Peyer's patch (tissue), 4 donors: ENCODE measurements at regions not wholly inside any gene's neighbourhood (a gene's known extent, or its start where the extent isn't known, plus 50 kb on each side); places are given as distances from the start of the nearest gene placed in this dataset.

Source experiments
- DNase-seq, 3 donors: peaks; one replicate each; pipeline ENCODE4 v3.0.0-alpha.2; 2017 to 2019
- H3K27ac ChIP-seq, 4 donors: fragments of 200-600 bp; sonication (generic); one replicate each; pipeline ENCODE4 v1.5.1; 2016 to 2019
- H3K27me3 ChIP-seq, 2 donors: fragments of 200-600 bp; sonication (generic); one replicate each; pipeline ENCODE4 v1.5.1; 2019
- H3K36me3 ChIP-seq, 3 donors: fragments of 200-600 bp; sonication (generic); one replicate each; pipeline ENCODE4 v1.5.1; 2016 to 2019
- H3K4me1 ChIP-seq, 4 donors: fragments of 200-600 bp; sonication (generic); one replicate each; pipeline ENCODE4 v1.5.1; 2016 to 2019
- H3K4me3 ChIP-seq, 4 donors: fragments of 200-600 bp; sonication (generic); 1 replicate in 3 of 4; 2 replicates in 1 of 4; pipeline ENCODE4 v1.5.1; 2016 to 2019; ENCODE audit warnings: mild to moderate bottlenecking in 1 of 4
- H3K9me3 ChIP-seq, 4 donors: fragments of 200-600 bp; sonication (generic); one replicate each; pipeline ENCODE4 v1.5.1; 2016 to 2019; ENCODE audit warnings: mild to moderate bottlenecking in 1 of 4
- POLR2A ChIP-seq, 2 donors: fragments of 450-650 bp; IDR thresholded peaks; one replicate each; pipeline ENCODE4 v1.5.1; 2017; ENCODE audit warnings: antibody characterized with exemption in 2 of 2, mild to moderate bottlenecking in 2 of 2, moderate library complexity in 2 of 2
- TF ChIP-seq, protein P1 (sequence below), 6 experiments: fragments of 450-650 bp in 4 of 6; fragments of 200-600 bp in 2 of 6; sonication (generic) in 1 of 6; IDR thresholded peaks; one replicate each; pipeline ENCODE4 v1.5.1; 2017 to 2019; ENCODE audit warnings: antibody characterized with exemption in 6 of 6, mild to moderate bottlenecking in 3 of 6, moderate library complexity in 1 of 6

DNA sequence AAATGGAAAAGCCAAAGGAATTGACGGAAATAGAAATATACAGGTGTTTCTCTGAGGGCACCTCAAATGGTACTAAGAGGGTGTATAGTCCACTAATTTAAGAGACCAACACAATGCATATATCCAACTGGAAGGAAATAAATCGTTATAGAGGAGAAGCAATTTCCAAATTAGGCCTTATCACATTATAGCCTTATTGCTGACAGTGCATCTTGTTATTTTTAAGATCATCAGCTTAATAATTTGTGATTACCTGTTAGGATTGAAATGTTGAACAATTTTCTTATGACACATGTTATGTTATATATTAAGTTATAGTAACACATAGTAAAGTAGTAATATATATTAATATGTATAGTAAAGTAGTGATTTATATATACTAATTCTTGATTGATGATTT, 915.7 kb upstream of the PCDH9 start:
- H3K4me1 ChIP-seq = no peaks in the 10 kb centered on the region
- DNase-seq = no peak
- H3K27me3 ChIP-seq = no peaks in the 10 kb centered on the region
- H3K27ac ChIP-seq = no peak overlapping the region
- no peak overlapping the region for H3K4me3 ChIP-seq
- no peaks in the 10 kb centered on the region for H3K36me3 ChIP-seq
- H3K9me3 ChIP-seq = no peaks in the 10 kb centered on the region
- no peak for TF ChIP-seq POLR2A (IDR thresholded peaks at IDR 0.05)
- TF ChIP-seq, protein P1, sequence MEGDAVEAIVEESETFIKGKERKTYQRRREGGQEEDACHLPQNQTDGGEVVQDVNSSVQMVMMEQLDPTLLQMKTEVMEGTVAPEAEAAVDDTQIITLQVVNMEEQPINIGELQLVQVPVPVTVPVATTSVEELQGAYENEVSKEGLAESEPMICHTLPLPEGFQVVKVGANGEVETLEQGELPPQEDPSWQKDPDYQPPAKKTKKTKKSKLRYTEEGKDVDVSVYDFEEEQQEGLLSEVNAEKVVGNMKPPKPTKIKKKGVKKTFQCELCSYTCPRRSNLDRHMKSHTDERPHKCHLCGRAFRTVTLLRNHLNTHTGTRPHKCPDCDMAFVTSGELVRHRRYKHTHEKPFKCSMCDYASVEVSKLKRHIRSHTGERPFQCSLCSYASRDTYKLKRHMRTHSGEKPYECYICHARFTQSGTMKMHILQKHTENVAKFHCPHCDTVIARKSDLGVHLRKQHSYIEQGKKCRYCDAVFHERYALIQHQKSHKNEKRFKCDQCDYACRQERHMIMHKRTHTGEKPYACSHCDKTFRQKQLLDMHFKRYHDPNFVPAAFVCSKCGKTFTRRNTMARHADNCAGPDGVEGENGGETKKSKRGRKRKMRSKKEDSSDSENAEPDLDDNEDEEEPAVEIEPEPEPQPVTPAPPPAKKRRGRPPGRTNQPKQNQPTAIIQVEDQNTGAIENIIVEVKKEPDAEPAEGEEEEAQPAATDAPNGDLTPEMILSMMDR (IDR thresholded peaks at IDR 0.05) = no peak

DNA sequence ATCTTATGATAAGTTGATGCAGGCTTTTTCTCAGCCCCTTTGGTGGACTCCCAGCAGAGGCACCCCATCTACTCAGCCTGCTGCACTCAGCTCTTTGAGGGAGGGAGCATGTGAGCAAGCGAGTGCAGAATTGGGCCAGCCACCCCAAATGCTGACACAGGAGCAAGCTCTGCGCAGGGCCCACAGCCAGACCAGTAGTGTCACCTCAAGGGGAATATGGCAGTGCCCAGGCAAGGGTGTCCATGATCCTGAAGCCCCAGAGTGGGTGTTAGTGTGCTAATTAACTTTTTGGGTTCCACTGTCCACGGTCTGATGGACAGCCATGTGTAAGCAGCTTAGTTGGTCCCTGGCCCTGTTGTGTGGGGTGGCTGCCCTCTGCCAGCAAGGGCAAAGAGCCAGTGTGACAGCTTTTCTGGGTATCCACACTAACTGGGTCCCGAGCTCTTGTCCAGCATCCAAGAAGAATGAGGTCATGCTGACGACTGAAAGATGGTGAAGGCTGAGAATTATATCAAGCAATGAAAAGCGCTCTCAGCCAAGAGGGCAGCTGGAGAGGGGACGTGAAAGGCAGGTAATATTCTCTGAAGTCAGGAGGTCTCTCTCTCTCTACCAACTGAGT, 898.3 kb upstream of the PCDH9 start:
- Histone ChIP-seq H3K4me3 (no peak overlapping the region), H3K27ac (no peak overlapping the region), H3K27me3 (no peaks in the 10 kb centered on the region), H3K9me3 (no peaks in the 10 kb centered on the region), H3K36me3 (no peaks in the 10 kb centered on the region), H3K4me1 (no peaks in the 10 kb centered on the region)
- DNase-seq = no peak
- TF ChIP-seq, protein P1 (IDR thresholded peaks at IDR 0.05) = no peak
- TF ChIP-seq POLR2A (IDR thresholded peaks at IDR 0.05) = no peak

GRCh38 chr13:68125087-68125480, 894.9 kb upstream of the PCDH9 start:
- no peak overlapping the region for H3K27ac ChIP-seq
- no peaks in the 10 kb centered on the region for H3K36me3 ChIP-seq
- DNase-seq = no peak
- peaks cover 0 to under 1% (median 0%) of the 10 kb centered on the region in 4 donors for H3K9me3 ChIP-seq
- no peaks in the 10 kb centered on the region for H3K4me1 ChIP-seq
- H3K27me3 ChIP-seq = no peaks in the 10 kb centered on the region
- no peak for TF ChIP-seq POLR2A (IDR thresholded peaks at IDR 0.05)
- TF ChIP-seq, protein P1 (IDR thresholded peaks at IDR 0.05) = no peak
- no peak overlapping the region for H3K4me3 ChIP-seq

DNA sequence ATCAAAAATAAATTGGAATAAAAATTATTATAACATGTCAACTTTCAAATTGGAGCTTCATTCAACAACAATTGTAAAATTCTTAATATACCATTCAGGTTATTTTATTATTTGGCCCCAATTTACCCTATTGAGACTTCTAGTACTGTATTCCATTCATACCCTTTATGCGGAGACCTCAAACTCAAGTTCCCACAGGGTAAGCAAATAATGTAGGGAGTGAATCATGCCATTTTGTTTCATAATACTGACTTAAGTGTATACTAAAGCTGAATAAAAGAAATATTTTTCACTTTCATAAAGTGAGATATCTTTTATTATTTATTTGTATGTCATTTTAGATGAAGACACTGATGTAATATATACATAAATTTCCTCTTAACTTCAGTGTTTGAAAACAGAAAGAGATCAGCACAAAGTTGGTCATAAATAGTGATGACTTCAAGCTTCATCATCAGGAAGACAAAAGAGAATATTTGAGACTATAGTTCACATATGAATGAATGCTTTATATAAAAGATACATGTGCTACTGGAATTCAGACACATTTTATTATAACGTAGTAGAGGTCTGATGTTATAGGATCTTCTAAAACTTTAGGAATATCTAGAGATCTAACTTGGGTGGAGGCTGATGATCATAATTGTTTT, 894.4 kb upstream of the PCDH9 start:
- Histone ChIP-seq H3K27ac (no peak overlapping the region), H3K4me3 (no peak overlapping the region), H3K9me3 (peaks cover 0 to 3% (median 0%) of the 10 kb centered on the region in 4 donors), H3K4me1 (no peaks in the 10 kb centered on the region), H3K27me3 (no peaks in the 10 kb centered on the region), H3K36me3 (no peaks in the 10 kb centered on the region)
- TF ChIP-seq, protein P1 (IDR thresholded peaks at IDR 0.05) = no peak
- no peak for TF ChIP-seq POLR2A (IDR thresholded peaks at IDR 0.05)
- DNase-seq = no peak

DNA sequence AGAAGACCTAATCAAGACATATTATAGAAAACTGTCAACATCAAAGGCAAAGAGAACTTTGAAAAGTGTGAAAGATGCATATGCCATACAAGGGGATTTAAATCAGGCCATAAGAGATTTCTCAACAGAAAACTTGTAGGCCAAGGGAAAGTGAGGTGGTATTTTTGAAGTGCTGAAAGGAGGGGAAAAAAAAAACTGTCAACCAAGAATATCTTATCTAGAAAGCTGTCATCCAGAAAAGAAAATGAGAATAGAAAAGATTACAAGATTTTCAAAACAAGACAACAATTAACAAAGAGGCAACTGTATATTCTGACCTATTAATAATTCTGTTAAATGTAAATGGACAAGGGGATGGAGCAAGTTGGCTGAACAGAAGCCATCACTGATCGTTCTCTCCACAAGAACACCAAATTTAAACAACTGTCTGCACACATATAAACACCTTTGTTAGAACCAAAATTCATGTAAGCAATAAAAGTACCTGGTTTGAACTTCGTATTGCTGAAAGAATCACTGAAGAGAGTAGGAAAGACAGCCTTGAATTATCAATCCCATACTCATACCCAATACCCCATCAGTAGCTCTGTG, 880.1 kb upstream of the PCDH9 start:
- Histone ChIP-seq H3K27ac (no peak overlapping the region), H3K4me3 (no peak overlapping the region), H3K9me3 (peaks cover 0 to 10% (median 0%) of the 10 kb centered on the region in 4 donors), H3K27me3 (no peaks in the 10 kb centered on the region), H3K36me3 (no peaks in the 10 kb centered on the region), H3K4me1 (no peaks in the 10 kb centered on the region)
- DNase-seq = no peak
- TF ChIP-seq, protein P1 (IDR thresholded peaks at IDR 0.05) = no peak
- TF ChIP-seq POLR2A (IDR thresholded peaks at IDR 0.05) = no peak
